H9 (cell line): ENCODE measurements at regions not wholly inside any gene's neighbourhood (a gene's known extent, or its start where the extent isn't known, plus 50 kb on each side); places are given as distances from the start of the nearest gene placed in this dataset.

Source experiments
- DNase-seq: peaks from one replicate; pipeline ENCODE4 v3.0.0-alpha.2; 2017
- H2AFZ ChIP-seq: one replicate; pipeline ENCODE4 v1.6.1; 2013; ENCODE audit warnings: mild to moderate bottlenecking, low read length, control low read depth, moderate library complexity
- H2AK5ac ChIP-seq: 2 replicates; pipeline ENCODE4 v1.6.1; 2013; ENCODE audit warnings: low read length, control low read depth, mixed read lengths; ENCODE audit not compliant: insufficient read length
- H2BK120ac ChIP-seq: one replicate; pipeline ENCODE4 v1.6.1; 2013; ENCODE audit warnings: low read depth, mild to moderate bottlenecking, low read length, control low read depth, inconsistent platforms; ENCODE audit not compliant: poor library complexity, severe bottlenecking
- H2BK12ac ChIP-seq: 2 replicates; pipeline ENCODE4 v1.6.1; 2013; ENCODE audit warnings: low read length, control low read depth, mixed read lengths, low read depth; ENCODE audit not compliant: insufficient read length
- H2BK15ac ChIP-seq: 2 replicates; pipeline ENCODE4 v1.6.1; 2013; ENCODE audit warnings: low read depth, low read length, control low read depth
- H2BK20ac ChIP-seq: one replicate; pipeline ENCODE4 v1.6.1; 2013; ENCODE audit warnings: low read depth, mild to moderate bottlenecking, low read length, control low read depth, inconsistent platforms; ENCODE audit not compliant: poor library complexity, severe bottlenecking
- H2BK5ac ChIP-seq: 2 replicates; pipeline ENCODE4 v1.6.1; 2013; ENCODE audit warnings: low read length, control low read depth, mixed read lengths; ENCODE audit not compliant: insufficient read length
- H3K14ac ChIP-seq: 2 replicates; pipeline ENCODE4 v1.6.1; 2013; ENCODE audit warnings: low read length, control low read depth; ENCODE audit not compliant: insufficient read depth
- H3K18ac ChIP-seq: 2 replicates; pipeline ENCODE4 v1.6.1; 2013; ENCODE audit warnings: low read depth, mild to moderate bottlenecking, mixed read lengths, low read length, control low read depth; ENCODE audit not compliant: insufficient read length
- H3K23ac ChIP-seq: 2 replicates; pipeline ENCODE4 v1.6.1; 2013; ENCODE audit warnings: low read length, control low read depth, mixed read lengths, low read depth; ENCODE audit not compliant: insufficient read length
- H3K23me2 ChIP-seq: 2 replicates; pipeline ENCODE4 v1.6.1; 2013; ENCODE audit warnings: low read depth, mild to moderate bottlenecking, mixed read lengths, low read length, control low read depth; ENCODE audit not compliant: insufficient read length, poor library complexity, severe bottlenecking
- H3K27ac ChIP-seq: 2 replicates; pipeline ENCODE4 v1.5.1; 2013; ENCODE audit warnings: low read length, control low read depth, mixed read lengths, low read depth; ENCODE audit not compliant: insufficient read length
- H3K27me3 ChIP-seq: 2 replicates; pipeline ENCODE4 v1.6.1; 2013; ENCODE audit warnings: low read length, control low read depth, inconsistent platforms; ENCODE audit not compliant: insufficient read depth
- H3K4ac ChIP-seq: 2 replicates; pipeline ENCODE4 v1.6.1; 2013; ENCODE audit warnings: low read depth, mild to moderate bottlenecking, control low read depth, inconsistent platforms, low read length, moderate library complexity
- H3K4me1 ChIP-seq: 2 replicates; pipeline ENCODE4 v1.6.1; 2013; ENCODE audit warnings: low read length, control low read depth, inconsistent platforms; ENCODE audit not compliant: insufficient read depth
- H3K4me2 ChIP-seq: 2 replicates; pipeline ENCODE4 v1.6.1; 2013; ENCODE audit warnings: low read length, control low read depth, mixed read lengths; ENCODE audit not compliant: insufficient read length, insufficient read depth
- H3K56ac ChIP-seq: 2 replicates; pipeline ENCODE4 v1.6.1; 2013; ENCODE audit warnings: low read depth, mild to moderate bottlenecking, mixed read lengths, low read length, control low read depth; ENCODE audit not compliant: insufficient read length
- H3K79me1 ChIP-seq: 2 replicates; pipeline ENCODE4 v1.6.1; 2013; ENCODE audit warnings: low read depth, mild to moderate bottlenecking, moderate library complexity, low read length, control low read depth, inconsistent platforms; ENCODE audit not compliant: insufficient read depth, poor library complexity, severe bottlenecking
- H3K79me2 ChIP-seq: 2 replicates; pipeline ENCODE4 v1.6.1; 2013; ENCODE audit warnings: low read length, control low read depth, inconsistent platforms; ENCODE audit not compliant: insufficient read depth
- H3K9ac ChIP-seq: 2 replicates; pipeline ENCODE4 v1.6.1; 2013; ENCODE audit warnings: low read length, control low read depth, mixed read lengths; ENCODE audit not compliant: insufficient read length; ENCODE audit errors: extremely low read depth
- H3K9me3 ChIP-seq: one replicate; pipeline ENCODE4 v1.6.1; 2013; ENCODE audit warnings: low read depth, low read length, inconsistent platforms; ENCODE audit not compliant: control insufficient read depth
- H3T11ph ChIP-seq: one replicate; pipeline ENCODE4 v1.6.1; 2013; ENCODE audit warnings: mild to moderate bottlenecking, low read length, control low read depth, inconsistent platforms
- H4K20me1 ChIP-seq: one replicate; pipeline ENCODE4 v1.6.1; 2013; ENCODE audit not compliant: control insufficient read depth, insufficient read length, insufficient read depth
- H4K5ac ChIP-seq: 2 replicates; pipeline ENCODE4 v1.6.1; 2013; ENCODE audit warnings: low read depth, mild to moderate bottlenecking, mixed read lengths, low read length, control low read depth; ENCODE audit not compliant: insufficient read length
- H4K8ac ChIP-seq: replicated peaks from 2 replicates; pipeline ENCODE4 v1.6.1; 2013; ENCODE audit warnings: low read length, control low read depth, mixed read lengths, low read depth; ENCODE audit not compliant: insufficient read length
- H4K91ac ChIP-seq: 2 replicates; pipeline ENCODE4 v1.6.1; 2013; ENCODE audit warnings: low read depth, mild to moderate bottlenecking, moderate library complexity, mixed read lengths, low read length, control low read depth; ENCODE audit not compliant: insufficient read length
- H3K27ac Mint-ChIP-seq, 3 experiments: 2 replicates in 2 of 3; 3 replicates in 1 of 3; pipeline ENCODE4 v1.8.0; 2020 to 2021; ENCODE audit warnings: mixed read lengths in 3 of 3, mild to moderate bottlenecking in 1 of 3, moderate library complexity in 1 of 3
- H3K27me3 Mint-ChIP-seq: 2 replicates; pipeline ENCODE4 v1.8.0; 2021; ENCODE audit warnings: low read depth, mild to moderate bottlenecking, moderate library complexity, mixed read lengths
- H3K36me3 Mint-ChIP-seq, 3 experiments: 2 replicates in 2 of 3; 3 replicates in 1 of 3; pipeline ENCODE4 v1.8.0; 2020 to 2021; ENCODE audit warnings: low read depth in 3 of 3, mixed read lengths in 3 of 3; ENCODE audit not compliant: insufficient read depth in 1 of 3
- H3K4me1 Mint-ChIP-seq, 2 experiments: 2 replicates each; pipeline ENCODE4 v1.8.0; 2020; ENCODE audit warnings: mixed read lengths in 2 of 2
- H3K4me3 Mint-ChIP-seq, 2 experiments: 2 replicates in 1 of 2; 3 replicates in 1 of 2; pipeline ENCODE4 v1.8.0; 2020 to 2021; ENCODE audit warnings: mild to moderate bottlenecking in 2 of 2, mixed read lengths in 2 of 2, moderate library complexity in 1 of 2
- H3K9me3 Mint-ChIP-seq, 2 experiments: 2 replicates in 1 of 2; 3 replicates in 1 of 2; pipeline ENCODE4 v1.8.0; 2020; ENCODE audit warnings: mild to moderate bottlenecking in 2 of 2, mixed read lengths in 2 of 2, moderate library complexity in 1 of 2
- WGBS: extraction: QIAGEN DNeasy Blood & Tissue Kit; methylation state at CpG from one replicate; pipeline ENCODE4 v1.1.7; 2013; ENCODE audit warnings: missing lambda C conversion rate, low lambda C conversion rate, mixed read lengths; ENCODE audit not compliant: insufficient read length; ENCODE audit errors: extremely low coverage; 5-methylcytosine and 5-hydroxymethylcytosine counted together
- TF ChIP-seq, protein P1 (sequence below): fragments of 200-600 bp; sonication (generic); conservative IDR thresholded peaks from 3 replicates; pipeline ENCODE4 v1.8.0; 2021; ENCODE audit warnings: antibody characterized with exemption, mild to moderate bottlenecking

DNA sequence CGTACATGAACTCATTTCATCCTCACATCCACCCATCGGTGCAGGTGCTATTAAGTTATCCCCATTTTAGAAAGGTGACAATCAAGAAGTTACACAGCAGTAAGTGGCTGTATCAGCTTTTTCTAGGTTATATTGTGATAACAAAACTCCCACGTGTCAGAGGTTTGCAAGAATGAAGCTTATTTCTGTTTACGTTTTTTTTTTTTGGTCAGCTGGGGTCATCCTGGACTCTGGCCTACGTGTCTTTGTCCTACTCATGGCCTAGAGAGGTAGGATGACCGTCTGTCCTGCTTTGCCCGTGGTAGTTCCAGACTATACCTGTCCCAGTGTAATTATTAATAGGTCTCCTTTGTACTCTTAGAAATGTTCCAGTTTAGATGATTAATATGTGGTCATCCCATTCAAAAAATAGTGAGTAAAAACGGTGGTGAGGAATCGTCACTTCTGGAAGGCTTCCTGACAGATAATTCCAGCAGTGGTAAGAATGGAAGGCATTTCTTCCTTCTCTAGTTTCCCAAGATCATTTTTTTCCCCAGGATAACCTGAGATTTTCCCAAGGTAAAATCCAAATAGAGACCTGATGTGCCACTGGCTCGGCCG is 64.2 kb upstream of the KIF26B start:
- TF ChIP-seq, protein P1, sequence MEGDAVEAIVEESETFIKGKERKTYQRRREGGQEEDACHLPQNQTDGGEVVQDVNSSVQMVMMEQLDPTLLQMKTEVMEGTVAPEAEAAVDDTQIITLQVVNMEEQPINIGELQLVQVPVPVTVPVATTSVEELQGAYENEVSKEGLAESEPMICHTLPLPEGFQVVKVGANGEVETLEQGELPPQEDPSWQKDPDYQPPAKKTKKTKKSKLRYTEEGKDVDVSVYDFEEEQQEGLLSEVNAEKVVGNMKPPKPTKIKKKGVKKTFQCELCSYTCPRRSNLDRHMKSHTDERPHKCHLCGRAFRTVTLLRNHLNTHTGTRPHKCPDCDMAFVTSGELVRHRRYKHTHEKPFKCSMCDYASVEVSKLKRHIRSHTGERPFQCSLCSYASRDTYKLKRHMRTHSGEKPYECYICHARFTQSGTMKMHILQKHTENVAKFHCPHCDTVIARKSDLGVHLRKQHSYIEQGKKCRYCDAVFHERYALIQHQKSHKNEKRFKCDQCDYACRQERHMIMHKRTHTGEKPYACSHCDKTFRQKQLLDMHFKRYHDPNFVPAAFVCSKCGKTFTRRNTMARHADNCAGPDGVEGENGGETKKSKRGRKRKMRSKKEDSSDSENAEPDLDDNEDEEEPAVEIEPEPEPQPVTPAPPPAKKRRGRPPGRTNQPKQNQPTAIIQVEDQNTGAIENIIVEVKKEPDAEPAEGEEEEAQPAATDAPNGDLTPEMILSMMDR, result no peak
- Histone ChIP-seq H2BK20ac (no peak overlapping the region), H4K5ac (no peak overlapping the region), H3K18ac (no peak overlapping the region), H3K27me3 (no peaks in the 10 kb centered on the region), H4K8ac (no peak overlapping the region), H3K14ac (no peak overlapping the region), H3K23me2 (no peaks in the 10 kb centered on the region), H4K20me1 (peaks cover 2% of the 10 kb centered on the region), H3K56ac (no peak overlapping the region), H3K27ac (no peak overlapping the region), H3K79me2 (no peaks in the 10 kb centered on the region), H3K4me2 (no peak overlapping the region), H3T11ph (no peak overlapping the region), H2AFZ (no peak overlapping the region), H2AK5ac (no peak overlapping the region), H3K79me1 (no peaks in the 10 kb centered on the region), H4K91ac (no peak overlapping the region), H2BK5ac (no peak overlapping the region), H2BK120ac (no peak overlapping the region), H2BK15ac (no peak overlapping the region), H2BK12ac (no peak overlapping the region), H3K4ac (no peak overlapping the region), H3K23ac (no peak overlapping the region), H3K4me1 (no peaks in the 10 kb centered on the region; the same call in 1 of the 2 replicates), H3K9ac (no peak overlapping the region), H3K9me3 (no peaks in the 10 kb centered on the region)
- WGBS, result no CpG with 5 or more reads among the region's 11 CpGs
- no peak for DNase-seq
- Mint-ChIP-seq H3K4me1 (no peaks in the 10 kb centered on the region), H3K9me3 (no peaks in the 10 kb centered on the region), H3K27me3 (no peaks in the 10 kb centered on the region), H3K36me3 (no peaks in the 10 kb centered on the region), H3K27ac (no peak overlapping the region), H3K4me3 (no peak overlapping the region)
